Adrenal gland (tissue), 9 donors: ENCODE measurements at regions not wholly inside any gene's neighbourhood (a gene's known extent, or its start where the extent isn't known, plus 50 kb on each side); places are given as distances from the start of the nearest gene placed in this dataset.

Experiments used
- DNase-seq, 7 donors: peaks; one replicate each; pipeline ENCODE4 v3.0.0-alpha.2; 2019 to 2020
- H3K27ac ChIP-seq, 5 donors: fragments of 200-600 bp; sonication (generic) in 4 of 5; 1 replicate in 3 of 5; 2 replicates in 2 of 5; pipeline versions ENCODE4 v1.5.1 to v1.8.0; 2016 to 2020; ENCODE audit warnings: mild to moderate bottlenecking in 1 of 5
- H3K27me3 ChIP-seq: fragments of 200-600 bp; 2 replicates; pipeline ENCODE4 v1.8.0; 2021
- H3K36me3 ChIP-seq, 2 donors: fragments of 200-600 bp; replicated peaks in 1 of 2; 1 replicate in 1 of 2; 2 replicates in 1 of 2; pipeline versions ENCODE4 v1.5.1 to v1.8.0; 2018 to 2022
- H3K4me1 ChIP-seq, 2 donors: fragments of 200-600 bp; replicated peaks in 1 of 2; 1 replicate in 1 of 2; 2 replicates in 1 of 2; pipeline versions ENCODE4 v1.5.1 to v1.8.0; 2018 to 2021
- H3K4me3 ChIP-seq, 4 donors: fragments of 200-600 bp; sonication (generic) in 3 of 4; one replicate each; pipeline ENCODE4 v1.5.1; 2016 to 2018
- H3K9me3 ChIP-seq, 3 donors: fragments of 200-600 bp; sonication (generic) in 1 of 3; replicated peaks in 1 of 3; 1 replicate in 2 of 3; 2 replicates in 1 of 3; pipeline versions ENCODE4 v1.5.1 to v1.8.0; 2016 to 2021
- POLR2A ChIP-seq, 2 donors: fragments of 450-650 bp; IDR thresholded peaks; one replicate each; pipeline ENCODE4 v1.6.1; 2017; ENCODE audit warnings: antibody characterized with exemption in 2 of 2, mild to moderate bottlenecking in 2 of 2, moderate library complexity in 1 of 2
- WGBS, 4 donors: extraction: QIAGEN DNeasy Blood & Tissue Kit in 2 of 4; methylation state at CpG; one replicate each; pipeline versions ENCODE4 v1.1.5 to v1.1.7; 2013 to 2017; 5-methylcytosine and 5-hydroxymethylcytosine counted together
- intact Hi-C, 2 donors: fragments of 100-400 bp; cut with DNase I; formaldehyde crosslinking; loops; one replicate each; pipeline versions ENCODE4 v1.14.1 to v1.15.0; 2022 to 2023
- TF ChIP-seq, protein P1 (sequence below), 6 experiments: fragments of 450-650 bp in 4 of 6; fragments of 200-600 bp in 2 of 6; sonication (generic) in 1 of 6; IDR thresholded peaks; 1 replicate in 5 of 6; 2 replicates in 1 of 6; pipeline versions ENCODE4 v1.5.1 to v1.8.0; 2016 to 2021; ENCODE audit warnings: antibody characterized with exemption in 6 of 6, mild to moderate bottlenecking in 2 of 6, moderate library complexity in 1 of 6
- donor health status: healthy with polysubstance abuse.
- donor health status: Bipolar disorder and iron deficiency.
- donor health status: DM: yes; HTN: yes; CAD: no.
- donor health status: DM: no; HTN: no; CAD: no.
- donor health status: DM: no; HTN: no; CAD: no.

DNA sequence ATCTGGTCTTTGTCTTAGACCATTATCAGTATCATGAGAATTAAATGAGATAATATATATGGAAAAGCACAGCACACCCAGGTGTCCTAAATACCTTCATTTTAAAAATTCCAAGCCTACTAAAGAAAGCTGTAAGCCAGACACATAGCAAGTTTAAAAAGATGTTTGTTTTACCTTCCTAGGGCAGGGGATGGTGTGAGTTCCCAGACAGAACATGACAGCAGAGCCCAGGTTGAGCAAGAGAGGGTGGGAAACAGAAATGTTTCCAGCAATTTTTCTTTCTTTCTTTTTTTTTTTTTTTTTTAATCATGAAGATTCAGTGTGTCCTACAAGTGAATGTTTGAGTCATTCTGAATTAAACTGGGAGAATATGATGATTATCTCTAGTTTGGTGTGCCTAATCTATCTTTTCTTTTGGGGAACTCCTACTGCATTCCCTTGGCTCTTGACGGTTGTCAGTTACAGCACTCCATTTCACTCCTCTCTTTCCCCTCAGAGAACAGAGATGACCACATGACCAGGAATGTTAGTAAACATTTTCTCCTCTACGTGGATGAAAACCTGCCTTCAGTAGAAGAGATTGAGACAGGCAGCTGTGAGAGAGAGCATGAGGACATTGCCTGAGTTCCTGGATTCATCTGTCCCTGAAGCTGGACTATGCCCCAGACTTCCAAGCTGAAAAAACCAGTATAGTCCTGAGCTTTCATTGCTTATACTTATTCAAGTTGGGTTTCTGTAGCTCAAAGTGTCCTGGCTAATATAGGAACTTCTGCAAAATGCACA is 54.5 kb upstream of the ARL14 start:
- WGBS, 4 donors: 64 to 81% (median 67%) methylated on average over 2 of the region's 2 CpGs
- no peaks in the 10 kb centered on the region for H3K4me1 ChIP-seq

DNA sequence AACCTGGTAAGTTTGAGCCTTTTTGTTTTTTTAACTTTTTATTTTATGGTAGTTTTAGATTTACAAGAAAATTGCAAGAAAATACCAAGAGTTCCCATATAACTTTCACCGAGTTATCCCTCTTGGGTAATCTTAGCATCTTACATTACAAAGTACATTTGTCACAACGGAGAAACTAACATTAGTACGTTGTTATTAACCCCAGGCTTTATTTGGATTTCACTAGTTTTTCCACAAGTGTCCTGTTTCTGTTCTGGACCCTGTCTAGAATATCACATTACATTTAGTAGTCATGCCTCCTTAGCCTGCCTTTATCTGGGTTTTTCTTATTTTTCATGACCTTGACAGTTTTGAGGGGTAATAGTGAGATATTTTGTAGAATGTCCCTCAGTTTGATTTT is 53.5 kb upstream of the KPNA4 start:
- H3K4me1 ChIP-seq: no peaks in the 10 kb centered on the region
- H3K36me3 ChIP-seq: no peaks in the 10 kb centered on the region
- WGBS, 4 donors: 57 to 66% (median 64%) methylated on average over 3 of the region's 3 CpGs
- no peaks in the 10 kb centered on the region for H3K27me3 ChIP-seq
- H3K9me3 ChIP-seq: no peaks in the 10 kb centered on the region
- H3K27ac ChIP-seq: no peak overlapping the region
- intact Hi-C loops: no loop called here
- DNase-seq: no peak
- TF ChIP-seq POLR2A (IDR thresholded peaks at IDR 0.05): no peak
- TF ChIP-seq, protein P1, sequence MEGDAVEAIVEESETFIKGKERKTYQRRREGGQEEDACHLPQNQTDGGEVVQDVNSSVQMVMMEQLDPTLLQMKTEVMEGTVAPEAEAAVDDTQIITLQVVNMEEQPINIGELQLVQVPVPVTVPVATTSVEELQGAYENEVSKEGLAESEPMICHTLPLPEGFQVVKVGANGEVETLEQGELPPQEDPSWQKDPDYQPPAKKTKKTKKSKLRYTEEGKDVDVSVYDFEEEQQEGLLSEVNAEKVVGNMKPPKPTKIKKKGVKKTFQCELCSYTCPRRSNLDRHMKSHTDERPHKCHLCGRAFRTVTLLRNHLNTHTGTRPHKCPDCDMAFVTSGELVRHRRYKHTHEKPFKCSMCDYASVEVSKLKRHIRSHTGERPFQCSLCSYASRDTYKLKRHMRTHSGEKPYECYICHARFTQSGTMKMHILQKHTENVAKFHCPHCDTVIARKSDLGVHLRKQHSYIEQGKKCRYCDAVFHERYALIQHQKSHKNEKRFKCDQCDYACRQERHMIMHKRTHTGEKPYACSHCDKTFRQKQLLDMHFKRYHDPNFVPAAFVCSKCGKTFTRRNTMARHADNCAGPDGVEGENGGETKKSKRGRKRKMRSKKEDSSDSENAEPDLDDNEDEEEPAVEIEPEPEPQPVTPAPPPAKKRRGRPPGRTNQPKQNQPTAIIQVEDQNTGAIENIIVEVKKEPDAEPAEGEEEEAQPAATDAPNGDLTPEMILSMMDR (IDR thresholded peaks at IDR 0.05): no peak
- no peak overlapping the region for H3K4me3 ChIP-seq

More for the DNA sequence above, 54.5 kb upstream of the ARL14 start:
- TF ChIP-seq, protein P1 (IDR thresholded peaks at IDR 0.05): no peak
- TF ChIP-seq POLR2A (IDR thresholded peaks at IDR 0.05): no peak
- no peak for DNase-seq
- Histone ChIP-seq H3K27ac (no peak overlapping the region), H3K9me3 (no peaks in the 10 kb centered on the region), H3K36me3 (no peaks in the 10 kb centered on the region), H3K4me3 (no peak overlapping the region), H3K27me3 (no peaks in the 10 kb centered on the region)
- intact Hi-C loops: no loop called here

DNA sequence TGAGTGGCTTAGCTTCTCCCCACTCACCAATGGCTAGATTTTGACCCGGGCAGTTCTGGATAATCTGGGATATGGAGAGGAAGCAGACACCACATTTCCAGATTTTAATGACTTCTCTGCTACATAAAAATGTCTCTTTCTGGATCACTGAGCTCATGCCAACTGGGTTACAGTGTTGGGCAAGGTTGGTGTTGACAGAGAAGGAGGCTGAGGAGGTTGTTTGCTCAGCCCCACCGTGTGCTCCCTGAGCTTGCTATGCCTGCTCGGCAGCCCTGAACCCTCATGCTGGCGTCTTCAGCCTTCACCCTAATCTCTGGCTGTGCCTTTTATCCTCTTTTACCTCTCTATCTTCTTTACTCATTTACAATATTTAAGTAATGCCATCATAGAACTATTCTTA is 53.0 kb upstream of the KPNA4 start:
- no peaks in the 10 kb centered on the region for H3K27me3 ChIP-seq
- H3K27ac ChIP-seq: no peak overlapping the region
- no peaks in the 10 kb centered on the region for H3K9me3 ChIP-seq
- WGBS, 4 donors: 58 to 63% (median 60%) methylated on average over 4 of the region's 4 CpGs
- TF ChIP-seq, protein P1 (IDR thresholded peaks at IDR 0.05): no peak
- TF ChIP-seq POLR2A (IDR thresholded peaks at IDR 0.05): no peak
- no peaks in the 10 kb centered on the region for H3K4me1 ChIP-seq
- intact Hi-C loops: no loop called here
- no peak overlapping the region for H3K4me3 ChIP-seq
- no peak for DNase-seq
- no peaks in the 10 kb centered on the region for H3K36me3 ChIP-seq

DNA sequence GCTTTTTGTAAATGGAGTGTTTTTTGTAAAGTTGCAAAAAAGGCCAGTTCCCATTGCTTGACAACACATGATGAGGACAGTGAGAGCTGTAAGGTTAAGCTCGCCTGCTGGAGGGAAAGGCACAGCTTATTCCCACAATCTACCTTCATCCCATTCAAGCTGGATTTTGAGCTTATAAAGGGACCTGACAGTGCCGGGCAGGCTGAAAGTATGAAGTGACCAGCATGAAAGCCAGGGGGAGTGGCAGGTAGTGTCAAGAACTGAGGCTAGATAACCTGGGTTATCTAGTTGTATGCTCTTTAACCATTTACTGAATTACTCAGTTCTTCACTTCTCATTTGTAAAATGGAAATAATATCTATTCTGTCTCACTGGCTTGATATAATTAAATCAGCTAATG is 52.3 kb upstream of the KPNA4 start:
- H3K9me3 ChIP-seq: no peaks in the 10 kb centered on the region
- H3K4me3 ChIP-seq: no peak overlapping the region
- DNase-seq: no peak
- H3K27ac ChIP-seq: no peak overlapping the region
- H3K4me1 ChIP-seq: no peaks in the 10 kb centered on the region
- TF ChIP-seq, protein P1 (IDR thresholded peaks at IDR 0.05): no peak
- no peak for TF ChIP-seq POLR2A (IDR thresholded peaks at IDR 0.05)
- WGBS, 4 donors: 64 to 88% (median 81%) methylated on average over 2 of the region's 2 CpGs
- no peaks in the 10 kb centered on the region for H3K36me3 ChIP-seq
- H3K27me3 ChIP-seq: no peaks in the 10 kb centered on the region
- intact Hi-C loops: no loop called here
